Jurkat, Clone E6-1 (cell line): ENCODE measurements at regions not wholly inside any gene's neighbourhood (a gene's known extent, or its start where the extent isn't known, plus 50 kb on each side); places are given as distances from the start of the nearest gene placed in this dataset.

ENCODE experiments used
- DNase-seq: peaks from one replicate; pipeline ENCODE4 v3.0.0-alpha.2; 2011; ENCODE audit warnings: low read depth, low spot score
- H3K4me3 ChIP-seq: 2 replicates; pipeline ENCODE4 v1.5.1; 2011; ENCODE audit warnings: mild to moderate bottlenecking, low read length, control low read depth, moderate library complexity

DNA sequence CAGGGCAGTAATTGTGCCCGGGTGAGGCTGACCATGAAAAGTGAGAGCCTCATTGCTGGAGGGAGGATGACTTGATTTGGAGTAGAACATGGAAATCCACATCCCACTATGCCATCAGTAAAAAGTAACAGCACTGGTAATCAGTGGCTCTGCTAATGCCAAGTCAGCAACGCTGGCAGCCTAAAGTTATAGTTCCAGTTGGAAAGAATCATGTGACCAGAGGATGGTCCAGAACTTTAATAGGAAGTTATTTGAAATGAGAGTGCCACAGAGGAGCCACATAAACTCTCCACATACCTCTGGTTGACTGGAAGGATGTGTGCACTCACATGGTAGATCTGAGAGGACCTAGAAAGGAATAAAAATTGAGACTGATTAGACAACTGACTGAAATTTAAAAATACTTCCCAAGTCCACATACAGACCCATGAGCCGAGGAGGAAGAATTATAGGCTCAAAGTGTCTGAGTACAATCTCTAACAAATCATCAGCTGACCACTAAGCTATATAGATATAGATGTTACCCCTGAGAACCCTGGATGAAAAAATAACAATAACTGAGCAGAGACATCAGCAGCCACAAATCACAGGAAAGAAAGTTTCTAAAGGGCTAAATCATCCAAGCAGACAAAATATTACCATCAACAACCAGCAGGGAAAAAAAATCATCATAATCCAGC, 346.8 kb downstream of the STK39 start:
- H3K4me3 ChIP-seq: no peak overlapping the region
- no peak for DNase-seq

DNA sequence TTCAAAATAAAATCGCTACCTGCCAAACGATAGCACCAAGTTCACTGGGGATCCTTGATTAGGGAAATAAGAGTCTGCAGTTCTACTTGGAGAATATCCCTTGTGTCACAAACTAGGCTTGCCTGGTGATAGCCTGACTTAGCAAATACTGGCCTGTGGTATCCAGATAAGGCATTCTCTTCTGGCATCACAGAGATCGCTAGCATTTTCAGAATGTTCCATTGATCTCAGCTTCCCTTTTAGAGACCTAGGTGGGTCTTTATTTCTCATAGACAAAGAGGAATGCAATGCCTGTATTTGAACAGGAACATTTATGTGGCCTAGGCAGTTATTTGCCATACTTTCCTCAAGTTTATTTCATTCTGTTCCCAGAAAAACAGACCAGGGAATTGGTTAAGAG, 349.1 kb downstream of the STK39 start:
- DNase-seq: no peak
- H3K4me3 ChIP-seq: no peak overlapping the region

DNA sequence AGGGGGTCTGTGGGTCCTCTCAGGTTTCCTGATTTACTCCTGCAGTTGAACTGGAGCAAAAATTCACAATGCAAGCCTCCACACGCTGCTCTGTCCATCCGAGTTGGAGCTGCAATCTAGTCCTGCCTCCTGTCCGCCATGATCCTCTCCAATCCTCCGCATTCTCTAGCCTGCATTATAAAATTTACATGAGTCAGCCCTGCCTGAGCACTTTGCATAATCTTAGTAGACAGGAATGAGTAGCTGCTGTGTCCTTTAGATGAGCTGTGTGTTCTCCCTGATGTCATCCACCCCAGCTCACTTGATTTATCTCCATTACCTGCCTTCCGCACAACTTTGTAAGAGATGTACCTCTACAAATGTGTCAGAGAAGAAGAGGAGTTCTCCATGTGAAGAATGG, 355.6 kb downstream of the STK39 start:
- DNase-seq: no peak
- H3K4me3 ChIP-seq: no peak overlapping the region

DNA sequence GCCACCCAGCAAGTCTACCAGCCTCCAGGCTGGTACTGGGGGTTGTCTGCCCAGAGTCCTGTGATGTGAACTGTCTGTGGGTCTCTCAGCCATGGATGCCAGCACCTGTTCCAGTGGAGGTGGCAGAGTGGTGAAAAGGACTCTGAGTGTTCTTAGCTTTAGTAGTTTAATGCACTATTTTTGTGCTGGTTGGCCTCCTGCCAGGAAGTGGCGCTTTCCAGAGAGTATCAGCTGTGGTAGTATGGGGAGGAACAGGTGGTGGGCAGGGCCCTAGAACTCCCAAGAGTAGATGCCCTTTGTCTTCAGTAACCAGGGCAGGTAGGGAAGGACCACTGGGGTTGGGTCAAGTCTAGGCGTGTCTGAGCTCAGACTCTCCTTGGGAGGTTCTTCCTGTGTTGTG, 356.7 kb downstream of the STK39 start:
- peak; percentile 35 for DNase-seq
- no peak overlapping the region for H3K4me3 ChIP-seq

DNA sequence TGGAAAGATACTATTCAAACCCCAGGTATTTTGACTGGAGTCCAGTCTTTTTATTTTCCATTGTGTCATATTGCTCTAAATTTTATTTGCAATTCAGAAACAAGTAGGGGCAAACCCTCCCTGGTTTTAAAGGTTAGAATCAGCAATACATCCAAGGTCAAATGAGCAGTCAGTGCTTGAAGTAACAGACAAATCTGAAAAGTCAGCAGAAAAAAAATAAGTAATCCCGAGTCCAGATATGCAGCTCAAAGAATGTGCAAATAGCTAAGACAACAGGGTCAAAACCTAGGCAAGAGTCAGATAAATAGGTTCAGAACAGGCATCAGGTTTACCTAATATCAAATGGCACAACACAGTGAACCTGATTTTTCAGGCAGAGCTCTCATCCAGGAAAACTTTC, 367.0 kb downstream of the STK39 start:
- H3K4me3 ChIP-seq: no peak overlapping the region
- no peak for DNase-seq

DNA sequence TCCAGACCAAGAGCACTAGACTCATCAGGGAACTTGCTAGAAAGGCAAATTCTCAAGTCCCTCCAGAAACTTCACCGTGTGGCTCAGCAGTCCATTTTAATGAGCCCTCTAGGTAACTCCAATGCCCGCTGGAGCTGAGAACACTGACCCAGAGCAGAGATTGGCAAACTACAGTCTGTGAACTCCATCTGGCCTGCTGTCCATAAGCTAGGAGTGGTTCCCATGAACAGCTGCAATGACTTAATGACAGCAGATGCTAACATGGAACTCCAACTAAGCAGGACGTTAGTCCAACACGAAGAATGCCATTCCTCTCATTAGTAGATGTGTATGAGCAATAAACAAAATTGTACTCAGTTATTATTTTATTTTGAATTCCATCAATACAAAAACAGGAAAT, 371.9 kb downstream of the STK39 start:
- no peak for DNase-seq

DNA sequence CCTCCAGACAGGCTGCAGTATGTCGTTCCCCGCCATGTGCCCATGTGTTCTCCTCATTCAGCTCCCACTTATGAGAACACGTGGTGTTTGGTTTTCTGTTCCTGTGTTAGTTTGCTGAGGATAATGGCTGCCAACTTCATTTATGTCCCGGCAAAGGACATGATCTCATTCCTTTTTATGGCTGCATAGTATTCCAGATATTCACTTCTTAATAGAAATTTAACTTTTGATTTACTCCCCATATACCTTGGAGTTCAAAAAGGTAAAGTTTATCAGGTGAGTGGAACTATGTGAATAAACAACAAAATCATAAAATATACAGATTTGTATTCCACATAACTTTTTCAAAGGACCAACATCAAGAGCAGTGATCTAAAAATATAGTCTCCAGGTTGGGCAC, 372.6 kb downstream of the STK39 start:
- no peak for DNase-seq
- no peak overlapping the region for H3K4me3 ChIP-seq

More for the DNA sequence above, 371.9 kb downstream of the STK39 start:
- H3K4me3 ChIP-seq: no peak overlapping the region

DNA sequence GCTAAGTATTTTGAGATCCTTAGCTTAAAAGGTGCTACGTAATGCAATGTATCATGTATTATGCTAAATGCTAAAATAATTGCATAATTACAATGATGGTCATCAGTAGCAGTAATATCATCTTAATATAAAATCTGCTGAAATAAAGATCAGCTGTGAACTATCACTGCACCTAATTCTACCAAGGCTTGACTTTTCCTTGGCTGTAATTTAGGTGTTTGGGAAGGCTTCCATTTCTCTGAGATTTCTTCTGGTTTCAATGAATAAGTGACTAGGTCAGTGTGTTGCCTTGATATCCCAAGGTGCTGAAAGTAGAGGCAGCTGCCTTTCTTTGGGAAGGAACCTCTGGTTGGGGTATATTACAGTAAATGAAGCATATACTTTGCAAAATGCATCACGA, 376.1 kb downstream of the STK39 start:
- H3K4me3 ChIP-seq: no peak overlapping the region
- no peak for DNase-seq

DNA sequence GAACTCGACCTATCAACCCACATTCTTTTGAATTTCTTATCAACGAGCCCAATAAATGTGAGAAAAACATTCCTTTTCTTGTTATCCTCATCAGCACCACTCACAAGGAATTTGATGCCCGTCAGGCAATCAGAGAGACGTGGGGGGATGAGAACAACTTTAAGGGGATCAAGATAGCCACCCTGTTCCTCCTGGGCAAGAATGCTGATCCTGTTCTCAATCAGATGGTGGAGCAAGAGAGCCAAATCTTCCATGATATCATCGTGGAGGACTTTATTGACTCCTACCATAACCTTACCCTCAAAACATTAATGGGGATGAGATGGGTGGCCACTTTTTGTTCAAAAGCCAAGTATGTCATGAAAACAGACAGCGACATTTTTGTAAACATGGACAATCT, 378.2 kb downstream of the STK39 start:
- no peak for DNase-seq
- no peak overlapping the region for H3K4me3 ChIP-seq

DNA sequence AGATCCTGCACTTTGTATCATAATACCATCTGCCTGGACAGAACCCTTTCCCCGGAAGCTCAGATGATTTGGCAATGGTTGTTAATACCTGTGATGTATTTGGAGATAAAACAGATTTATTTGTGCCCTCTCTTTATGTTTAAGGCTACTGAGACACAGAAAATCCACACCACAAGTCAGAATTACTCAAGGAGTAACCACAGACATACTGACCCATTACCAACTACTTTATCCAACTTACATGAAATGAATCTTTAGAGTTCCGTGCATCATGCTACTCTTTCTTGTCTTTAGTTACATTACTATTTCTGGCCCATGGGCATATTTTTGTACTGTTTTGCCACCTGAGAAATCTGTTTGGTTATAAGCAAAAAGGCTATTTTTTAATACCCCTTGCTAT, 384.0 kb downstream of the STK39 start:
- DNase-seq: no peak
- H3K4me3 ChIP-seq: no peak overlapping the region

DNA sequence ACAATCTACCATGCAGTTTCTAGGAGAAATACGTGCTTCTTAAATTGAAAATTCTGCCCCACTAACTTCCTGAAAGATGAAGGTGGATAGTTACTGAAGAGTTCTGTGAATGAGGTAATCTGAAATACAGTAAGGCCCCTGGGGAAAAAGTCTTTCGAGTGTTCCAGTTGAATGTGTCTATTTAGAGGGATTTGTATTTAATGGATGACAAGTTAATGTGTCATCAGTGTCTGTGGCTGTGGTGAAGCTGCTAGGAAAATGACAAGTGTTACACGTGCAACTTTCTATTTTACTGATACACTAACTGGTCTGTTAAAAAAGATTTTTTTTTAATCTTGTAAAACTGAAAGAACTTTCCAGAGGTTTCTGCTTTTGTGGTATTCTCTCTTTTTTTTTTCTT, 384.6 kb downstream of the STK39 start:
- DNase-seq: no peak
- H3K4me3 ChIP-seq: no peak overlapping the region

DNA sequence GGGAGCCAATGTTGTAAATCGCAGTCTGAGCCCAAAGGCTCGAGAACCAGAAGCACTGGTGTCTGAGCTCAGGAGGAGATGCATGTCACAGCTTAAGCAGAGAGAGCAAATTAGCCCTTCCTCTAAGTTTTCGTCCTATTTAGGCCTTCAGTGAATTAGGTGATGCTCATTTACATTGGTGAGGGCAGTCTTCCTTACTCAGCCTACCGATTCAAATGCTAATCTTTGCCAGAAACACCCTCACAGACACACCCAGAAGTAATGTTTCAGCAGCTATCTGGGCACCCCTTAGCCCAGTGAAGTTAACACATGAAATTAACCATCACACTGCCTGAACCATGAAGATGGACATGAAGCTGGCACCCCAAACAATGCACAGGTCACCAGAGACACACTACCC, 385.1 kb downstream of the STK39 start:
- no peak for DNase-seq
- H3K4me3 ChIP-seq: no peak overlapping the region

DNA sequence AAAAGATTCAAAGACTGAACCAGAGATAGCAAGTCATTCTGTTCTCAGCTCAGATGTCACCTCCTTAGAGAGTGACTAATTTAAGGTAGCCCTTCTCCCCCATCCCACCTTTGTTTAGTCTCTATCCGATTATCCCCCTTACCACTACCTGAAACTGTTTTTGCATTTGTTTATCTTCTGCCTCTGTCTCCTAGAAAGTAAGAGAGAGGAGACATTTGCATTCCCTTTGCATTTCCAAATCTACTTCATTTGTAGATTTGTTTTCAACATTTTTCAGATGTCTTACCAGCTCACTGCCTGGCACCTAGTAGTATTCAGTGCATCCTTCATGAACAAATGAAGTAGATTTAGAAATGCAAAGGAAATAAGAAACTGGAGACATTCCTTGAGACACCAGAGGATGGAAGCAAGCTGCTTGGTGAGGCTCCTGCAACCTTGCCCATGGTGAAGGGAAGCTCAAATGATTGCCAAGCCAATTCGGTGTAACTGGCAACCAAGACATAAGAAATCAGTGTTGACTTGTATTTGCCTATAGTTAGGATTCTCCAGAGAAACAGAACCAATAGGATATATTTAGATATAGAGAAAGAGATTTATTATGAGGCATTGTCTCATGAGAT, 385.7 kb downstream of the STK39 start:
- H3K4me3 ChIP-seq: no peak overlapping the region
- no peak for DNase-seq

DNA sequence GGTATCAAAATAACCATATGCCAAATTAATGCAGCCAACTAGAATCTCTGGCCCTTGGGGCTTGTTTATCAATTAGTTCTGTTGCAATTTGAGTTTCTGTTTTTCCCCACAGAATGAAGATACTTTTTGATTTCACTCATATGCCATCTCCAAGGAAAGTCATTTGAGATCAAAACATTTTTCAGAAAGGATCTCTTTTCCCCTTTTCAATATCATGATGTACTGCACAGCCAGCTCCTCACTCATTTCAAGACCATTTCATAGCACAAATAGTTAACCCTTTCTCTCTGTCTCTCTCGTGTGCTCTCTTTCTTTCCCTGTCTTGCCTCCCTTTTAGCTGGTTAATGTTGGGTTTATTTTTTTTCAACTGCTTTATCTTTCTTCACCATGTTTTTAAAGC, 387.3 kb downstream of the STK39 start:
- no peak overlapping the region for H3K4me3 ChIP-seq
- no peak for DNase-seq

DNA sequence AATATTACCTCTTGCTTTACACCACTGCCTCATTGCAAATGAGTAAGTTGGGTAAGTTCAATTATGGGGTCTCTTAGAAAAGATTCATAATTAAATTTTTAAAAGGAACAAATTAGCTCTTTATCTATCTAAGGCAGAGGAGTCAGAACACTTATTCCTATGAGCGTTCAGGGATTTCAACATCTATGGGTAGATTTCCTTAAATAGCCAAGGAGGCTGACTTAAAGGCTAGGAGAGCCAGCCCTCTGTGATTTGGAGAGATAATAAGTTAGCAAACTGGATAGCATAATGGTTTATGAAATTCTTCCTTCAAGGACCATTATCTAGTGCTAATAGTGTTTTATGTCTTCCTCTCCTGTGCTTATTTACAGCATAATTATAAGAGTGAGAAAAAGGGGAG, 387.7 kb downstream of the STK39 start:
- no peak overlapping the region for H3K4me3 ChIP-seq
- DNase-seq: no peak

DNA sequence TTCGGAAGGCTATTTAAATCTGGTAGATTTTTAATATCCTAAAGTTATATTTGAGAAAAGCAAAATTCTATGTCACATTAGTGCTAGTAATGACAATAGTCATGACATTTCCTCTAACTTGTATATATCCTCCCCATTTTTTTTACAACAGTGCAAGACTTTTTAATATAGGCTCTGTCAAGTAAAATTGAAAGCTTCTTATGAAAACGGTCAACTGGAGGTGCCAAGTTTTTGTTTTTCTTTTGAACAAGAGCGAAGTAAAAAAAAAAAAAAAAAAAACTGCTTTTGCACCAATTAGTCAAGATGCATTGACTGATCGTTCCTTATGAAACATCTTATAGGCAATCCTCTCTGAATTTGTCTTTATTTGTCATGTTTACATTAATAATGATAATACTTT, 389.3 kb downstream of the STK39 start:
- DNase-seq: no peak

DNA sequence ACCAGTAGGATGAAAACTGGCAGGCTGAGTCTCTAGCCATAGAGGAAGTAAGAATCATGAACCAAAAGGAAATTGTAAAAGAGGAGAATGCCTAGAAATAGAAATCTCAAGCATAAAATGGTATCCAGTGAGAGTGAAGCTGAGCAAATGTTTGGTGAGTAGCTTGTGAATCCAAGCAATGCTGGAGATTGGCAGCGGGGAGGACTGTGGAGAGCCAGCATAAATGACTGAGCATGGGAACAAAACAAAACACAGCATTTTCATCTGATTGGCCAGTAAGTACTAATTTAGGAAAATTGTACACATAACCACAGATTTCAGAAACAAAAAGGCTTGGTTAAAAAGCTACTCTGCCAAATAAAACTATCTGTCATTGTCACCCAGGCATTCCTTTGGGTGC, 390.0 kb downstream of the STK39 start:
- H3K4me3 ChIP-seq: no peak overlapping the region
- no peak for DNase-seq

More for the DNA sequence above, 389.3 kb downstream of the STK39 start:
- H3K4me3 ChIP-seq: no peak overlapping the region

DNA sequence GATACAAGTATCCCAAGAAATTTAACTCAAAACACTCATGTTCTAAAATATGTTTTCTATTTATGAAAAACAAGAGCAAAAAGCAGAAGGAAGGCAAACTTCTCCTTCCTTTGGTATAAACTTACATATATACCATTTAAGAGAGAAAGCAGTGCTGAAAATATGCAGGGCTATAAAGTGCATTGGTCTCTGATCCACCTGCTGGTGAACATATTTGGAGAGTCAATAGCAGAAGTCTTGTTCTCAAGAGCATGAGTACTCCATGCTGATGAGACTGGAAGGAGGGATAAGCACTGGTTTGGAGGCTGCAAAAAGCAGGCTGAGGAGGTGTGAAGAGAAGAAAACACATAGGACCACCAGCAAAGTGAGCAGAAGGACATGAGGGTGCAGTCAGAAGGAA, 391.2 kb downstream of the STK39 start:
- H3K4me3 ChIP-seq: no peak overlapping the region
- DNase-seq: no peak

DNA sequence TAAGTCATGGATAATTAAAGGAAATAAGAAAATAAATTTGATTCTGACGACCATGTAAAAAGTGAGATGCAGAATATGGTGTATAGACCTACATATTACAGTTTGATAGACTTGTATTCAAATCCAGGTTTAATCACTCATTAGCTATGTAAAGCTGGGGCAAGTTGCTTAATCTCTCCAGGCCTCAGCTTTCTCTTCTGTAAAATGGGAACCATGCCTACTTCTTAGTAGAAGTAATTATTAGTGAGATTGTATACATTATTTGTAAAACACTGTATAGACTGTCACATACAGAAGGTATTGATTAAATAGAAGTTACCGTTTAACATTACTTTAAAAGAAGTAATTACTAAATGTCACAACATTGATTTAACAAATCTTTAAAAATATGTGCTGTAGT, 392.2 kb downstream of the STK39 start:
- DNase-seq: no peak
- H3K4me3 ChIP-seq: no peak overlapping the region

DNA sequence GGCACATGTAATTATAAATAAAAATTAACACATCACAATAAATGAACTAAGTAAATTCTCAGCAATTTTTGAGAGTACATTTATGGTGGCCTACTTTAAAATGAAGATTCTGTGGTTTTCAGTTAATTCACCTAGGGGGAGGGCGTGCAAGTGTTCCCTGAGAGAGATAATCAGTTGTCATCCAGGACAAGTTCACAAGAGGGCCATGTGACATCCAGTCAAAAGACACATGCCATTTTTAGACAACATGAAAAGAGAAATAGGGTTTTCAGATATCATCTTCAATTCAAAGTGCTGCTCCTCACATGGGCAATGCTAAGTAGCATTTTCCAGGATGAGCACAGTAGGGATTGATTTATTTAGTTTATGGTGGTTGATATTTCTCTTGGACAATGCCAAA, 393.7 kb downstream of the STK39 start:
- no peak overlapping the region for H3K4me3 ChIP-seq
- DNase-seq: no peak

DNA sequence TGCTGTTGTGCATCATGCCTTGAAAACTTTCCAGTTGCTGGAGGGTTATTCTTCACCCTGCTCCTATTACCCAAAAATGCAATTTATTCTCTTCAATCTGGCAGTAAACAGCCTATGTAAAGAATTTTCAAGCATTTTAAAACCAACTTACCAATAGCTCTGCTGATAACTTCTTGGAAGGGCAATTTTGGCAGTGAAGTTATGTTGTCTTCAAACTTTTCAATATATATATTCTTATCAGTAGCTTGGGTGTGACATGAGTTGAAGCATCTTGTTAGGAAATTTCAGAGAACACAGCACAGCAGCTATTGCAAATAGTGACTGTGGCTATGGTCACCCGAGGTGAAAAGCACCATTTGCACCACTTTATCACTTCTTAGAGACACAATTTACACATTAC, 395.5 kb downstream of the STK39 start:
- DNase-seq: no peak
- no peak overlapping the region for H3K4me3 ChIP-seq
